CD4-positive, alpha-beta T cell treated with Interleukin-17A for 4 hours (primary cell): ENCODE measurements at regions not wholly inside any gene's neighbourhood (a gene's known extent, or its start where the extent isn't known, plus 50 kb on each side); places are given as distances from the start of the nearest gene placed in this dataset.
"Not testable (repeated sequence)": the region's sequence is repeated elsewhere in the genome, so short reads cannot be mapped to it uniquely, and the experiment has no call there.

ENCODE experiments used
- DNase-seq: peaks from one replicate; pipeline ENCODE4 v3.0.0-alpha.2; 2020; ENCODE audit warnings: mixed read lengths

- DNase-seq: no peak
Observed at GRCh38 chr5:72649449-72649848, 142.2 kb upstream of the ZNF366 start.

GRCh38 chr5:72648480-72648879 lies 141.3 kb upstream of the ZNF366 start:
- DNase-seq: no peak

DNA sequence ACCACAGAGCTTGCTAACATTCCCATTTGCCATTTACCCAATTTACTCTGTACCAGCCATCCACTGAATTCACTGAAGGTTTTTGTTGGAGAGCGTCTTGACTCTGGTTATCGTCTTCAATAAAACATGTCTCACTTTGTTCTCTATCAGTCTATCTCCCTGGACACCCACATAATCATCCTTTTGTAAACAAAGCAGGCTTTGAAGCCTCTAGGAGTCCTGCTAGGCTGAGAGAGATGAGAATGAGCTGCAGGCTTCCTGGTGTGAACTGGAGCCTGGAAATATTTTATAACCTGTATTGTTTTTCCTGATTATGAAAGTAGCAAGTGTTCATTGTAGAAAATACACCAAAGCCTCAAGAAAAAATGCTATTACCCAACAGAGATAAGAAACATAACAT lies 140.6 kb upstream of the ZNF366 start:
- no peak for DNase-seq

DNA sequence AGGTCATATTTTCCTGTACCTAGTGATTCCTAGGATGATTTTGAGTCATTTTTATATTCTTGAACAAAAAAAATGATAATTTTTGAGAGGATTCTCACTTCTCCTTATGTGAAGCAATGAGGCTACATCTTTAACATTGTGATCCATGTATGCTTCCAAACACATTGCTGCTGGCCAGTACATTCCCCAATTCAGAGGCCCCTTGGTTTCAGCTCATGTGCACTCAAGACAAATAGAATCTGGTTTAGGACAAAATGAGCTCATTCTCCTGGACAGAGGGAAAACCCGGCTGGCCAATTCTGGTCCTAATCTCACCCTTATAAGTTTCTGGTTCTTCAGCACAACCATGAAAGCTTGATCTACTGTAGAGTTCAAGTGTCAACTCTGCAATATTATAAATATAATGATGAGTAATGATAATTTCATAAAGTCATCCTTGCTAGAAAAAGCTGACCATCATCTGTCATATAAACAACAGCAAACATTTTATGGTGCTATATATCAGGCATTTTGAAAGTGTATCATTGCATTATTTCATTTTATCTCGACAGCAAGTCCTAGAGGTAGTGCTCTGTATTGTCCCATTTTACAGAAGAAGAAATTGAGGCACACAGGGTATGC lies 139.1 kb upstream of the ZNF366 start:
- no peak for DNase-seq

GRCh38 chr5:72645064-72645846 lies 138.0 kb upstream of the ZNF366 start:
- no peak for DNase-seq

GRCh38 chr5:72644296-72644695 lies 137.1 kb upstream of the ZNF366 start:
- DNase-seq: no peak

DNA sequence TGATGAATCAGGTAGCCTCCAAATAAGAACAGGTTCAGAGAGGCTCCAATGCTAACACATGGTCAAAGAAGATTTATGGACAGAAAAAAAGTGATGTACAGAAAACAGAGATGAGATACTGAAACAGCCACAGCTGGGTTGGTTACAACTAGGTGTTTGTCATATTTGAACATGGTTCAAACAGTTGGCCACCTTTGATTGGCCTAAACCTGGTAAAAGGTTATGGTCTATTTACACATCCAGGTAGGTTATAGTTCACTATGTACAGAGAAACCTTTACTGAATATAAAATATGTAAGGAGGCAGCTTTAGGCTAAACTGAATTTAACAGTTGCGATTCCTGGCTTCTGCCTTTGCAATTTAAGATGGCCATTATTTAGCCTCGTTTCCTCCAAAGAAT lies 134.0 kb upstream of the ZNF366 start:
- DNase-seq: no peak

DNA sequence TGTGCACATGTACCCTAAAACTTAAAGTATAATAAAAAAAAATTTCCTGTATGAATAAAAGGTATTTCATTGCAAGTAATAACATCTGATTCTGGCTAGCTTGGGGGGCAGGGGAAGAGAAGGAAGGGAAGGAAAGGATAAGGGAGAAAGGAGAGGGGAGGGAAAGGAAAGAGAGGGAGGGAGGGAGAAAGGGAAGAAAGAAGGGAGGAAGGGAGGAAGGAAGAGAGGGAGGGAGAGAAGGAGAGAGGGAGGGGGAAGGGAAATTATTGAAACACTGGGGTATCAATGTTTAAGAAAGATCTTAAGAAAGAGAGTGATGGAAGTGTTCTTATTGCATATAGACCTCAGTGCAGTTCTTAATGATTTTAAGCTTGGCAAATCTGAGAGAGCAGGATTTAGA lies 129.8 kb upstream of the ZNF366 start:
- no peak for DNase-seq

- not testable (repeated sequence) for DNase-seq
Observed at GRCh38 chr5:72636565-72636964, 129.4 kb upstream of the ZNF366 start.

DNA sequence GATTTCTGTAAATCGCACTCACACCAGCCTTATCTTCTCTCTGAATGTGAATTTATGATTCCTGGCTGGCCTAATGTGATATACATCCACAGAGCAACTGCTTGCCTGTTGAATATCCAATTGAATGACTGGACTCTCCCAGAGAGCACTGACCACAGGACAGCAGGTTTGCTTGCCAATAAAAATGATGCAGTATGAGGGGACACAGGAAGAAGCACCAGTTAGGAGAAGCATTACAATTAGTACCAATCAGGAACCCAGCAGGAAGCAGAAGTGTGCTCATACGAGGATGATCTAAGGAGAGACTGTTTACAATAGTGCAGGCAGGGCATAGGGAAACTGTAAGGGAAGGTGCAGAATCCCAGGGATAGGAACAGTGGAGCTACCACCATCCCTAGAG lies 127.2 kb upstream of the ZNF366 start:
- DNase-seq: no peak

GRCh38 chr5:72633649-72634048 lies 126.4 kb upstream of the ZNF366 start:
- no peak for DNase-seq

GRCh38 chr5:72633041-72633445 lies 125.8 kb upstream of the ZNF366 start:
- DNase-seq: no peak

GRCh38 chr5:72630721-72631120 lies 123.5 kb upstream of the ZNF366 start:
- DNase-seq: no peak

- no peak for DNase-seq
Observed at GRCh38 chr5:72630081-72630480, 122.9 kb upstream of the ZNF366 start.

DNA sequence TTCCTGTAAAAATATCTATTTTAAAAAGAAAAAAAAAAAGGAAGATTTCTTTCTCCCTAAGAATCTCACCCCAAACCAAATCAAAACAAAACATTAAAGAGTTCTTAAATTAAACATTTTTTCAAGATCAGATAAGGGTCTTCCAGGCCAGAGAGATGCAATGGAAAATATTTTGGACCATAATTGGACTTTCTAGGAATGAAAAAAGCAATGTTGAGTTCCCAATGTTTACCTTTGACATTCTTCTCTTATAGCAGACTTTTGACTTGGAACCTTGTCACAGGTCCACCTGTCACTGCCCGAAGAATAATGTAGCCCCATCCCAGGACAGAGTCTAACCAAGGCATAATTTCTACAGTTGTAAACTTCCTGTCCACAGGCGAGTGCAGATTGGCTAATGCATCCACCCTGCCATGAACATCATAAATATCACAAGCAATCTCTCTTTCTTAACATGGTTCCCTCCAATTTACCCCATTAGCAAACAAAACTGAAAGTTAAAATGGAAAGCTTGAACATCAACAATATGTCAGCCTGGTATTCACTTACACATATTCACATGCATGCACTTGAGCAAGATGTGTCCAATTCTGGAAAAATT lies 121.7 kb upstream of the ZNF366 start:
- no peak for DNase-seq

DNA sequence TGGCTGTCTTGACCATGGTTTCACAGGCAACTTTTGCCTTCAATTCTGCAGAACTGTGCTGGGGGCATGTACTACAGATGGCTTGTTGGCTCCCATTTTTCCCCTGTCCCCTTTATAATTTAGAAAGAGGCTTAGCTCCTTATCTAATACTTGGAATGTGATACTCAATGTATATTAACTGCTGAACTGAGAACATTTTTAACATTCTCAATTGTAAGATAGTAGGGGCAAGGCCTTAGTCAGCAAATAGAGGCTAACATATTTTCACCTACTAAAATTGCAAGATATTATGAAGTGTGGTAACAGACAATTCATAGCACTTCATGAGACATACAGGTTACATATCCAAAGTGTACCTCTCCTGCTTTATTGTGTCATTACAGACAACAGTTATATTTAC lies 118.1 kb upstream of the ZNF366 start:
- DNase-seq: no peak

GRCh38 chr5:72624641-72625236 lies 117.5 kb upstream of the ZNF366 start:
- no peak for DNase-seq

- no peak for DNase-seq
Observed at GRCh38 chr5:72623936-72624335, 116.7 kb upstream of the ZNF366 start.

DNA sequence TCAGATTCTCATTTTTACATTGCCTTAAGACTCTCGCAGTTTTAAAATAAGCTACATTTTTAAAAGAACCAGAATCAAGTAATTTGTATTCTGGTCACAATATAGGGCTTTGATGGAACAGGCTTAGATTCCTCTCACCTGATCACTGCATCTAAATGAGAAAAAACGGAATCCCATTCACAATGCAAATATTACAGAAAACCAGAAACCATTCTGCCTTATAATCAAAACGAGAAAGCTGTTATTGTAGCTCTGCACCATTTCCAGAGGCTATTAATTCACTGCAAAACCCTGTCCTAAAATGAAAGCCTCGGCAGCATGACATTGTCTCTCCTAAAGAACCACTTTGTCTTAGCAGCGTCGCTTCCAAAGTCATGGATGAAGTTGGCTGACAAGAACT lies 116.1 kb upstream of the ZNF366 start:
- no peak for DNase-seq

DNA sequence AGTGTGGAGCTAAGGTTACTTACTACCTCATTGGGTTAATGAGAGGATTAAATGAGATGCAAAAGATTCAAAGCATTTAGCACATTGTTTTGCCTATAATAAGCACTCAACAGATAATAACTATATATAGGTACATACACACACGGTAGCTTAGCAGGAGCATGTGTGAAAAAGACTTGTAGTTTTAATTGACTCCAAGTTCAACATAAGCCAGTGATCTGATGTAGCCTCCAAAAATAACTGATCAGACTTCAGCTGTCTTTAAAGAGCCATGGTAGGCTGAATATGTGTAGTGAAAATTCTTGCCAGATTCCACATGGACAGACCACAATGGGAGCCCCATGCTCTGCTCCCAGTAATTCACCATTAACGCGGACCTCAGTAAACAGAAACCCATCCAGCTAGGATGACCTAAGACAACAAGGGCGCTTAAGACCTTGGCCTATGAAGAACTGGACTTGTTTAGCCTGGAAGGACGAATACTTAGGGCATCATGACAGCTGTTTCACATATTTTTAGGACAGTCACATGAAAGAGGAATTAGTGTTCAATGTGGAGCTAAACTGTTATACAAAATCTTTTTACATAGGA lies 115.1 kb upstream of the ZNF366 start:
- no peak for DNase-seq

DNA sequence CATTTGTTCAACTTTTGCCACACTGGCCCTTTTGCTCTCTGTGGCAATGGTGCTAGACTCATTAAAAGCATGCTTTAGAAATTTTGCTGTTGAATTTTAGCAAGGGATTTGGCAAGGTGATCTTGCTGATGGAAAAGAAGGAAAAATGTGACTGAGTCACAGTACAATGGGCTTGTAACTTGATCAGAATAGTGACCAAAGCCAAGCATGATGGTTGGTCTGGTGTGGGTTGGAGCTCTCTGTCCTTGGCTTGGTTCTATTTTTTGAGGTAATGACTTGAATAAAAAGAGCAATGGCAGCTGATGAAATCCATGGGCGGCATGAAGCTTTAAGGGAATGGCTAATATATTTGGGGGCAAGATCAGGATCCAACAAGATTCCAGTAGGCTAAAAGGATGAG lies 114.4 kb upstream of the ZNF366 start:
- no peak for DNase-seq

DNA sequence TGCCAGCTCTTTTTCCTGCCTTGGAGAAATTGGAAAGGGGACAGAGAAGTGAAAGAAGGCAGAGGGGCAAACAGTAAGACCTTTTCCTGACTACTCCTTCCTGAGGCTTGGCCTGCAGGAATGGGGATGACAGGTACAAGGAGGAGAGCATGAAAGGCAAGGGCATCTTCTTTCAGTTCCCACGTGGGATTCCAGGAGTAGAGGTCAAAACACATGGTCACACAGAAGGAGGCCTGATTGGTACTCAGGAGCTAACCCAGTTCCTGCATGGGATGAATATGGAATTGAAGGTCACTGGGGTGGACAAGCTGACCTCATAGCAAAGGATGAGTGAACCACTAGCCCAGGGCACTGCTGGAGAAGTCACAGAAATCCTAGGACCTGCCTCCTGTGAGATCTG lies 112.5 kb upstream of the ZNF366 start:
- DNase-seq: no peak

- no peak for DNase-seq
Observed at GRCh38 chr5:72619251-72619650, 112.0 kb upstream of the ZNF366 start.

GRCh38 chr5:72618708-72619107 lies 111.5 kb upstream of the ZNF366 start:
- DNase-seq: no peak
